HG02678 (cell line): ENCODE measurements at regions not wholly inside any gene's neighbourhood (a gene's known extent, or its start where the extent isn't known, plus 50 kb on each side); places are given as distances from the start of the nearest gene placed in this dataset.
"Not testable (repeated sequence)": the region's sequence is repeated elsewhere in the genome, so short reads cannot be mapped to it uniquely, and the experiment has no call there.

Experiments used
- ATAC-seq: cut with Tn5 transposase; IDR thresholded peaks from one replicate; pipeline ENCODE4 v1.9.1; 2021; ENCODE audit warnings: mild to moderate bottlenecking, moderate library complexity; ENCODE audit not compliant: unreplicated experiment

GRCh38 chr3:10109-10996 lies 186.2 kb upstream of the CHL1 start:
- ATAC-seq: not testable (repeated sequence)

- no peak for ATAC-seq
Observed at GRCh38 chr3:11734-12133, 184.8 kb upstream of the CHL1 start.

- no peak for ATAC-seq
Observed at GRCh38 chr3:14652-15051, 181.9 kb upstream of the CHL1 start.

GRCh38 chr3:16366-16765 lies 180.2 kb upstream of the CHL1 start:
- no peak for ATAC-seq

GRCh38 chr3:20421-20820 lies 176.1 kb upstream of the CHL1 start:
- no peak for ATAC-seq

- no peak for ATAC-seq
Observed at GRCh38 chr3:24006-24405, 172.6 kb upstream of the CHL1 start.

GRCh38 chr3:25056-25455 lies 171.5 kb upstream of the CHL1 start:
- no peak for ATAC-seq

- ATAC-seq: not testable (repeated sequence)
Observed at GRCh38 chr3:35985-36384, 160.6 kb upstream of the CHL1 start.

- ATAC-seq: not testable (repeated sequence)
Observed at GRCh38 chr3:42871-43744, 153.5 kb upstream of the CHL1 start.

GRCh38 chr3:44028-44676 lies 152.4 kb upstream of the CHL1 start:
- ATAC-seq: no peak

- ATAC-seq: not testable (repeated sequence)
Observed at GRCh38 chr3:44941-45340, 151.6 kb upstream of the CHL1 start.

GRCh38 chr3:46576-46975 lies 150.0 kb upstream of the CHL1 start:
- no peak for ATAC-seq

- ATAC-seq: not testable (repeated sequence)
Observed at GRCh38 chr3:53441-53840, 143.1 kb upstream of the CHL1 start.

- no peak for ATAC-seq
Observed at GRCh38 chr3:54240-54639, 142.3 kb upstream of the CHL1 start.

GRCh38 chr3:56672-57071 lies 139.9 kb upstream of the CHL1 start:
- no peak for ATAC-seq

- no peak for ATAC-seq
Observed at GRCh38 chr3:59854-60253, 136.7 kb upstream of the CHL1 start.

GRCh38 chr3:63095-63765 lies 133.3 kb upstream of the CHL1 start:
- ATAC-seq: no peak

- ATAC-seq: no peak
Observed at GRCh38 chr3:69690-70089, 126.9 kb upstream of the CHL1 start.

GRCh38 chr3:72776-73175 lies 123.8 kb upstream of the CHL1 start:
- ATAC-seq: no peak

- no peak for ATAC-seq
Observed at GRCh38 chr3:73271-73670, 123.3 kb upstream of the CHL1 start.
